Endothelial cell of umbilical vein (primary cell): ENCODE measurements at regions not wholly inside any gene's neighbourhood (a gene's known extent, or its start where the extent isn't known, plus 50 kb on each side); places are given as distances from the start of the nearest gene placed in this dataset.

Experiments used
- CTCF ChIP-seq, 2 donors: IDR thresholded peaks; 1 replicate in 1 of 2; 2 replicates in 1 of 2; pipeline ENCODE4 v1.5.1; 2011; ENCODE audit warnings: low read length in 2 of 2, mild to moderate bottlenecking in 2 of 2, moderate library complexity in 2 of 2, control low read depth in 1 of 2, inconsistent platforms in 1 of 2, low read depth in 1 of 2; ENCODE audit not compliant: insufficient read depth in 1 of 2; ENCODE audit errors: extremely low read depth in 1 of 2
- EZH2 ChIP-seq: IDR thresholded peaks from 2 replicates; pipeline ENCODE4 v1.6.1; 2012; ENCODE audit warnings: borderline replicate concordance, low read depth, mild to moderate bottlenecking, moderate library complexity, low read length, inconsistent platforms; ENCODE audit not compliant: severe bottlenecking
- FOS ChIP-seq: IDR thresholded peaks from 2 replicates; pipeline ENCODE4 v1.6.1; 2011; ENCODE audit warnings: mild to moderate bottlenecking, low read length, moderate library complexity, borderline replicate concordance; ENCODE audit not compliant: insufficient read depth
- JUN ChIP-seq: IDR thresholded peaks from 2 replicates; pipeline ENCODE4 v1.6.1; 2011; ENCODE audit warnings: borderline replicate concordance, low read depth; ENCODE audit not compliant: insufficient read length, insufficient read depth
- MAX ChIP-seq: IDR thresholded peaks from 2 replicates; pipeline ENCODE4 v1.6.1; 2011; ENCODE audit not compliant: insufficient read depth, insufficient read length
- MYC ChIP-seq: IDR thresholded peaks from one replicate; pipeline ENCODE4 v1.6.1; 2011; ENCODE audit warnings: mild to moderate bottlenecking, low read depth, low read length
- POLR2A ChIP-seq: IDR thresholded peaks from 2 replicates; pipeline ENCODE4 v1.6.1; 2012; ENCODE audit warnings: low read depth, mild to moderate bottlenecking, control low read depth, low read length
- POLR2AphosphoS5 ChIP-seq: IDR thresholded peaks from 2 replicates; pipeline ENCODE4 v1.6.1; 2012; ENCODE audit warnings: low read depth, mild to moderate bottlenecking, control low read depth, low read length, moderate library complexity; ENCODE audit not compliant: insufficient read depth

- TF ChIP-seq CTCF (IDR thresholded peaks at IDR 0.05; ENCODE audit: extremely low read depth in 1 of 2, insufficient read depth in 1 of 2, low read depth in 1 of 2, low read length in 2 of 2) (no peak), POLR2A (no peak), FOS (no peak), POLR2AphosphoS5 (no peak), JUN (no peak), MAX (no peak), EZH2 (no peak), MYC (no peak)
These were observed 378.5 kb downstream of the KIF16B start for GRCh38 chr20:16194617-16195360.
